Ishikawa (cell line): ENCODE measurements at regions not wholly inside any gene's neighbourhood (a gene's known extent, or its start where the extent isn't known, plus 50 kb on each side); places are given as distances from the start of the nearest gene placed in this dataset.

Experiments
- CEBPB ChIP-seq: IDR thresholded peaks from 2 replicates; pipeline ENCODE4 v1.6.1; 2012
- CREB1 ChIP-seq: IDR thresholded peaks from 2 replicates; pipeline ENCODE4 v1.6.1; 2012; ENCODE audit warnings: low read depth
- EGR1 ChIP-seq: IDR thresholded peaks from 2 replicates; pipeline ENCODE4 v1.6.1; 2012
- EP300 ChIP-seq: IDR thresholded peaks from 2 replicates; pipeline ENCODE4 v1.6.1; 2012; ENCODE audit warnings: borderline replicate concordance
- FOXM1 ChIP-seq: IDR thresholded peaks from 2 replicates; pipeline ENCODE4 v1.6.1; 2012; ENCODE audit warnings: low read depth, borderline replicate concordance
- MAX ChIP-seq: IDR thresholded peaks from 2 replicates; pipeline ENCODE4 v1.6.1; 2012
- NFIC ChIP-seq: IDR thresholded peaks from 2 replicates; pipeline ENCODE4 v1.6.1; 2012
- RAD21 ChIP-seq: IDR thresholded peaks from 2 replicates; pipeline ENCODE4 v1.6.1; 2012; ENCODE audit warnings: low read depth
- REST ChIP-seq: IDR thresholded peaks from 2 replicates; pipeline ENCODE4 v1.6.1; 2012; ENCODE audit warnings: low read depth, mild to moderate bottlenecking
- TAF1 ChIP-seq: IDR thresholded peaks from 2 replicates; pipeline ENCODE4 v1.6.1; 2012; ENCODE audit warnings: low read depth, mild to moderate bottlenecking
- TCF12 ChIP-seq: IDR thresholded peaks from 2 replicates; pipeline ENCODE4 v1.6.1; 2012; ENCODE audit warnings: low read depth
- TEAD4 ChIP-seq: IDR thresholded peaks from 2 replicates; pipeline ENCODE4 v1.6.1; 2012
- USF1 ChIP-seq: IDR thresholded peaks from 2 replicates; pipeline ENCODE4 v1.6.1; 2012
- YY1 ChIP-seq: IDR thresholded peaks from 2 replicates; pipeline ENCODE4 v1.6.1; 2012; ENCODE audit warnings: low read depth
- ZBTB7A ChIP-seq: IDR thresholded peaks from 2 replicates; pipeline ENCODE4 v1.6.1; 2012; ENCODE audit warnings: low read depth

GRCh38 chr2:22143840-22144239, 1020.1 kb downstream of the TDRD15 start:
- no peak for TF ChIP-seq MAX
- no peak for TF ChIP-seq EP300
- no peak for TF ChIP-seq USF1
- TF ChIP-seq REST, result no peak
- no peak for TF ChIP-seq YY1
- no peak for TF ChIP-seq TAF1
- no peak for TF ChIP-seq TEAD4
- TF ChIP-seq TCF12, result no peak
- TF ChIP-seq EGR1, result no peak
- no peak for TF ChIP-seq CREB1

- TF ChIP-seq CEBPB, result no peak
- no peak for TF ChIP-seq CREB1
- no peak for TF ChIP-seq FOXM1
- TF ChIP-seq RAD21, result no peak
- TF ChIP-seq TCF12, result no peak
- no peak for TF ChIP-seq MAX
- TF ChIP-seq TAF1, result no peak
- no peak for TF ChIP-seq REST
- TF ChIP-seq EP300, result no peak
- no peak for TF ChIP-seq ZBTB7A
- TF ChIP-seq USF1, result no peak
Measured at GRCh38 chr2:22153931-22154613, 1030.3 kb downstream of the TDRD15 start.

- TF ChIP-seq EGR1 (no peak), REST (no peak), MAX (no peak), EP300 (no peak), RAD21 (no peak), FOXM1 (no peak), YY1 (no peak), NFIC (no peak), TAF1 (no peak), USF1 (no peak), ZBTB7A (no peak), TEAD4 (no peak), CEBPB (no peak), TCF12 (no peak), CREB1 (no peak)
Measured at GRCh38 chr2:22167256-22167655, 1043.5 kb downstream of the TDRD15 start.

GRCh38 chr2:22175003-22175402, 1051.2 kb downstream of the TDRD15 start:
- TF ChIP-seq YY1 (no peak), CEBPB (no peak), EP300 (no peak), RAD21 (no peak), MAX (no peak), TAF1 (no peak), REST (no peak), CREB1 (no peak)
